HepG2 (cell line): ENCODE measurements at regions not wholly inside any gene's neighbourhood (a gene's known extent, or its start where the extent isn't known, plus 50 kb on each side); places are given as distances from the start of the nearest gene placed in this dataset.

ENCODE experiments used
- ATAC-seq: fragments of 200-7000 bp; cut with Tn5 transposase; 3 replicates; pipeline ENCODE4 v1.9.1; 2020; ENCODE audit warnings: mild to moderate bottlenecking, moderate library complexity
- BruUV-seq: library from RNA; stranded (reverse); fragments of 400-500 nt; replicated peaks from 2 replicates; lab custom pipeline; 2021; lab: Mats Ljungman, UMichigan
- CTCF ChIA-PET: fragments of 300-600 bp; formaldehyde crosslinking; extraction: SDS; loops from one replicate; lab custom pipeline; 2021; ENCODE audit warnings: low total read pairs, inconsistent platforms, low intra/inter-chr PET ratio; lab: Yijun Ruan, JAX
- POLR2A ChIA-PET: fragments of 350-600 bp; sonication (Branson Sonifier 250); formaldehyde crosslinking; loops from one replicate; lab custom pipeline; 2020; ENCODE audit warnings: antibody characterized with exemption, inconsistent platforms; lab: Yijun Ruan, JAX
- DNase-seq: peaks from one replicate; pipeline ENCODE4 v3.0.0-alpha.2; 2015; ENCODE audit warnings: low spot score
- FAIRE-seq: peaks from 3 replicates; lab custom pipeline; 2011; peaks lifted over from hg19 to GRCh38; lab: Jason Lieb, UNC
- H2AFZ ChIP-seq: one replicate; pipeline ENCODE4 v1.6.1; 2011; ENCODE audit warnings: low read length, inconsistent platforms
- H3K27ac ChIP-seq: fragments of 300-600 bp; 3 replicates; pipeline ENCODE4 v1.8.0; 2011; ENCODE audit warnings: mixed run types, mild to moderate bottlenecking, mixed read lengths, low read length, inconsistent platforms; ENCODE audit not compliant: insufficient read depth; ENCODE audit errors: extremely low read length
- H3K27me3 ChIP-seq, 2 experiments: fragments of 200-600 bp in 1 of 2; 2 replicates in 1 of 2; 3 replicates in 1 of 2; pipeline versions ENCODE4 v1.6.0 to v1.8.0; 2011; ENCODE audit warnings: low read length in 2 of 2, mild to moderate bottlenecking in 2 of 2, moderate library complexity in 2 of 2, inconsistent platforms in 1 of 2; ENCODE audit not compliant: insufficient read depth in 2 of 2, control insufficient read depth in 1 of 2
- H3K36me3 ChIP-seq, 2 experiments: fragments of 200-600 bp in 1 of 2; replicated peaks in 1 of 2; 2 replicates in 1 of 2; 3 replicates in 1 of 2; pipeline versions ENCODE4 v1.5.1 to v1.8.0; 2011; ENCODE audit warnings: low read length in 2 of 2, inconsistent platforms in 1 of 2; ENCODE audit not compliant: insufficient read depth in 2 of 2, control insufficient read depth in 1 of 2
- H3K4me1 ChIP-seq: 2 replicates; pipeline ENCODE4 v1.5.1; 2012; ENCODE audit warnings: low read length, inconsistent platforms; ENCODE audit not compliant: insufficient read depth
- H3K4me2 ChIP-seq: 2 replicates; pipeline ENCODE4 v1.6.0; 2011; ENCODE audit warnings: low read depth, low read length, inconsistent platforms
- H3K4me3 ChIP-seq, 3 experiments: fragments of 200-600 bp in 1 of 3; sonication (generic), shearing (Covaris generic) in 1 of 3; replicated peaks in 1 of 3; 2 replicates each; pipeline ENCODE4 v1.5.1; 2011 to 2016; ENCODE audit warnings: low read length in 3 of 3, inconsistent platforms in 2 of 3, low read depth in 2 of 3, mild to moderate bottlenecking in 2 of 3, control low read depth in 1 of 3, mixed read lengths in 1 of 3; ENCODE audit not compliant: insufficient read depth in 1 of 3
- H3K79me2 ChIP-seq: one replicate; pipeline ENCODE4 v1.6.1; 2011; ENCODE audit warnings: low read length, inconsistent platforms; ENCODE audit not compliant: insufficient read depth
- H3K9ac ChIP-seq: 2 replicates; pipeline ENCODE4 v1.6.0; 2011; ENCODE audit warnings: mild to moderate bottlenecking, low read depth, low read length, inconsistent platforms; ENCODE audit not compliant: insufficient read depth
- H3K9me3 ChIP-seq: 2 replicates; pipeline ENCODE4 v1.5.1; 2012; ENCODE audit warnings: mild to moderate bottlenecking, low read length
- H4K20me1 ChIP-seq: 2 replicates; pipeline ENCODE4 v1.6.0; 2011; ENCODE audit warnings: inconsistent platforms, mild to moderate bottlenecking, low read length, moderate library complexity; ENCODE audit not compliant: insufficient read depth
- ETV5 ChIP-seq: IDR thresholded peaks from 2 replicates; pipeline ENCODE4 v1.6.1; 2018; ENCODE audit warnings: missing biosample characterization, missing genetic modification reagents, inconsistent platforms, borderline replicate concordance
- HDAC1 ChIP-seq: sonication (generic); formaldehyde crosslinking; IDR thresholded peaks from 2 replicates; pipeline ENCODE4 v1.5.1; 2020; ENCODE audit warnings: mild to moderate bottlenecking, missing genetic modification reagents
- JDP2 ChIP-seq: sonication (generic); formaldehyde crosslinking; IDR thresholded peaks from 2 replicates; pipeline ENCODE4 v1.8.1; 2022; ENCODE audit warnings: missing genetic modification reagents, borderline replicate concordance
- NFKB2 ChIP-seq: sonication (generic); formaldehyde crosslinking; IDR thresholded peaks from 2 replicates; pipeline ENCODE4 v1.4.0; 2020; ENCODE audit warnings: missing genetic modification reagents, borderline replicate concordance
- PCBP1 ChIP-seq: fragments of 200-400 bp; formaldehyde crosslinking; IDR thresholded peaks from 2 replicates; pipeline ENCODE4 v1.6.1; 2017; ENCODE audit warnings: mild to moderate bottlenecking, low read depth, low read length, borderline replicate concordance
- REL ChIP-seq: sonication (generic); formaldehyde crosslinking; conservative IDR thresholded peaks from 2 replicates; pipeline ENCODE4 v1.8.0; 2022; ENCODE audit warnings: mild to moderate bottlenecking, missing genetic modification reagents, moderate library complexity
- SOX6 ChIP-seq, 2 experiments: fragments of 450-650 bp in 1 of 2; sonication (generic) in 1 of 2; formaldehyde crosslinking in 1 of 2; IDR thresholded peaks; 2 replicates each; pipeline versions ENCODE4 v1.4.0 to v1.6.1; 2017 to 2020; ENCODE audit warnings: antibody characterized with exemption in 1 of 2, mild to moderate bottlenecking in 1 of 2, missing genetic modification reagents in 1 of 2
- SPEN ChIP-seq: sonication (generic); formaldehyde crosslinking; IDR thresholded peaks from 2 replicates; pipeline ENCODE4 v1.5.1; 2020; ENCODE audit warnings: low read depth, mild to moderate bottlenecking, missing genetic modification reagents
- TOE1 ChIP-seq: sonication (generic); formaldehyde crosslinking; IDR thresholded peaks from 2 replicates; pipeline ENCODE4 v1.4.0; 2020; ENCODE audit warnings: mild to moderate bottlenecking, missing genetic modification reagents
- ZBTB7B ChIP-seq: sonication (generic); formaldehyde crosslinking; IDR thresholded peaks from 2 replicates; pipeline ENCODE4 v1.4.0; 2020; ENCODE audit warnings: missing genetic modification reagents
- ZNF430 ChIP-seq: sonication (generic); formaldehyde crosslinking; IDR thresholded peaks from 2 replicates; pipeline ENCODE4 v1.9.0; 2021; ENCODE audit warnings: mild to moderate bottlenecking, missing genetic modification reagents
- ZNF574 ChIP-seq: sonication (generic); formaldehyde crosslinking; IDR thresholded peaks from 2 replicates; pipeline ENCODE4 v1.4.0; 2020; ENCODE audit warnings: missing genetic modification reagents
- ZNF607 ChIP-seq: sonication (generic); formaldehyde crosslinking; IDR thresholded peaks from 2 replicates; pipeline ENCODE4 v1.5.1; 2020; ENCODE audit warnings: missing genetic modification reagents, mild to moderate bottlenecking, borderline replicate concordance
- ZNF687 ChIP-seq: sonication (generic); formaldehyde crosslinking; IDR thresholded peaks from 2 replicates; pipeline ENCODE4 v1.5.1; 2020; ENCODE audit warnings: mild to moderate bottlenecking, missing genetic modification reagents, moderate library complexity
- ZNF749 ChIP-seq: sonication (generic); formaldehyde crosslinking; IDR thresholded peaks from 2 replicates; pipeline ENCODE4 v1.8.0; 2022; ENCODE audit warnings: mild to moderate bottlenecking, missing genetic modification reagents, moderate library complexity, borderline replicate concordance
- WGBS: methylation state at CpG from one replicate; pipeline ENCODE4 v1.1.6; 2017; ENCODE audit warnings: low lambda C conversion rate; 5-methylcytosine and 5-hydroxymethylcytosine counted together
- in situ Hi-C: cut with HindIII; loops from 2 replicates; pipeline ENCODE4 v1.10.0; 2017; ENCODE audit warnings: low pct_unique_long_range_greater_than_20kb; ENCODE audit not compliant: extremely low pct_ligation_motif_present
- intact Hi-C: fragments of 100-400 bp; cut with micrococcal nuclease; formaldehyde crosslinking; loops from one replicate; pipeline ENCODE4 v1.10.0; 2022; ENCODE audit not compliant: unreplicated experiment

GRCh38 chr4:153153339-153153871, 50.8 kb upstream of the TRIM2 start:
- Histone ChIP-seq H3K4me2 (peak overlapping the region; percentile 83), H3K36me3 (no peaks in the 10 kb centered on the region), H3K79me2 (no peaks in the 10 kb centered on the region), H2AFZ (no peak overlapping the region), H3K27ac (no peak overlapping the region), H3K27me3 (peaks cover 6 to 49% of the 10 kb centered on the region in 2 experiments), H3K4me1 (peaks cover 18% of the 10 kb centered on the region), H3K4me3 (peak overlapping the region; percentile 31 to 67 (median 50)), H3K9me3 (no peaks in the 10 kb centered on the region), H3K9ac (no peak overlapping the region), H4K20me1 (no peaks in the 10 kb centered on the region)
- WGBS, result 3% methylated on average over 12 of the region's 56 CpGs
- no TSS peak for BruUV-seq
- POLR2A ChIA-PET, result no interaction called here
- in situ Hi-C loops, result loop anchor here (10.0 kb wide), 1 partner anchor 421 kb away; no protein-coding TSS in a partner anchor
- ATAC-seq (peak; percentile 89), DNase-seq (no peak), FAIRE-seq (no peak)
- intact Hi-C loops, result no loop called here
- CTCF ChIA-PET, result no interaction called here
- 0 out of 2 replicates have a peak, but pooled peaks have one; percentile 28 for TF ChIP-seq ZBTB7B (CRISPR knock-in tag)
- TF ChIP-seq SPEN (CRISPR knock-in tag), result no peak
- TF ChIP-seq SOX6 (IDR thresholded peaks at IDR 0.05), result no peak
- TF ChIP-seq SOX6 (CRISPR knock-in tag; IDR thresholded peaks at IDR 0.05), result no peak
- no peak for TF ChIP-seq JDP2 (CRISPR knock-in tag)
- TF ChIP-seq NFKB2 (CRISPR knock-in tag), result 0 out of 2 replicates have a peak, but pooled peaks have one; percentile 13
- no peak for TF ChIP-seq ZNF574
- TF ChIP-seq ZNF749 (CRISPR knock-in tag), result no peak
- 0 out of 2 replicates have a peak, but pooled peaks have one; percentile 26 for TF ChIP-seq HDAC1 (CRISPR knock-in tag)
- no peak for TF ChIP-seq TOE1 (CRISPR knock-in tag)
- no peak for TF ChIP-seq ZNF430 (CRISPR knock-in tag)
- peak; percentile 54 for TF ChIP-seq ZNF687
- no peak for TF ChIP-seq REL (CRISPR knock-in tag)
- TF ChIP-seq ZNF607, result no peak
- TF ChIP-seq PCBP1, result no peak
- TF ChIP-seq ETV5 (CRISPR knock-in tag), result 0 out of 2 replicates have a peak, but pooled peaks have one; percentile 11
